Ramos (cell line): ENCODE measurements at regions not wholly inside any gene's neighbourhood (a gene's known extent, or its start where the extent isn't known, plus 50 kb on each side); places are given as distances from the start of the nearest gene placed in this dataset.

Experiments used
- in situ Hi-C: fragments of 300-500 bp; cut with MboI; formaldehyde crosslinking; loops from one replicate; pipeline ENCODE4 v1.14.3; 2022; ENCODE audit warnings: low sequenced_read_pairs; ENCODE audit not compliant: unreplicated experiment

- in situ Hi-C loops, result no loop called here
Measured at GRCh38 chr14:55957950-55958349, 160.3 kb upstream of the PELI2 start.

DNA sequence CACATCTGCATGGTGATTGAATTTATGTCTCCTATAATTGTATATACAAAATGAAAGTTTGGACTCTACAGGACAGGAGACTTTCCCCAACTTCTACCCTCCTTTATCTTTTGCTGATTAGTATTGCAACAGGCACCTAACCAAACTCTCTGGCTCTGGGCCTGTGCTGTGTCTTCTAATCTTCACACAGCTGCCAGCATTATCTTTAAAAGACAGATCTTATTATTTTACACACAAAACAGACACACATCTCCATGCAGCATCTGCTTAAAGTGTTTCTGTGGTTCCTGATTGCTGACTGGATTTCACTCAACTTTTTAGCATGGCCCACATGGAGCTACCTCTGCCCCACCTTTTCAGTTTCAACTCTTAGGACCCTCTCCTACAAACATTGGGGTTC, 154.9 kb upstream of the PELI2 start:
- in situ Hi-C loops, result no loop called here

DNA sequence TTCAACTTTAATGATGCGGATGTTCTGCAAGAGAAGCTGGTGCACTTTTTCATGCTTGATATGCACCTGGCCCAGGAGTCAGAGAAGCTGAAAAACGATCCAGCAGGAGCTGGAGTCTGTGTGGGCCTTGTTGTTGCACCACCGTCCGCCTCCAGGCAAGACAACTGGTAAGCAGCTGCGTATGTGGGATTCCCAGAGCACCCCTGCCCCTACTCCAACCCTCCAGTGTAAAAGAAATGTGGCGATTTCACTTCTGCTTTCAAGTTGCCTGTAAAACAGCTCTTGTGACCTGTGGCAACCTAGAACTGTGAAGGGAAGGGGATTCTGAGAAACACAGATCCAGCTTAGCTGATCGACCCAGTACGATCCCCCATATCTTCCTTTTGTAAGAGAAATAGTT, 154.1 kb upstream of the PELI2 start:
- in situ Hi-C loops, result no loop called here

DNA sequence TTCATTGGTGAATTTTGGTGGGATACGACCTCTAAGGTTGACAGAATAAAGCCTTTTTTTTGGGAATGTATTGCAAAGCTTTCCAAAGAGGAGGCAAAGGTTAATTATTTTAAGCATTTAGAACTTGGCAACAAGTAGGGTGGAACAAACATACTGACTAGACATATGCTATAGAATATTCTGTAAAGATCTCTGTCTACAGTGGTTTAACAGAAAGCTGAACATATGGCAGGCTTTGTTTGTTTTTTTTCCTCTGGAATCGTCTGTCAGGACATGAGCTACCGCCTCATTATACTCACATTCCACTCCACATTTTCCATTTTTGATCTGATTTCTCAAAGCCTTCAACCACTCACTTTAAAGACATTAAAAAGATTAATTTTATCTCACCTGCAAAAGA, 153.4 kb upstream of the PELI2 start:
- in situ Hi-C loops, result no loop called here

- in situ Hi-C loops, result no loop called here
Measured at GRCh38 chr14:55965851-55966250, 152.4 kb upstream of the PELI2 start.

- in situ Hi-C loops, result no loop called here
Measured at GRCh38 chr14:55968741-55969140, 149.5 kb upstream of the PELI2 start.

- in situ Hi-C loops, result no loop called here
Measured at GRCh38 chr14:55973285-55973800, 144.9 kb upstream of the PELI2 start.

GRCh38 chr14:55973911-55974630, 144.1 kb upstream of the PELI2 start:
- in situ Hi-C loops, result no loop called here

- in situ Hi-C loops, result no loop called here
Measured at GRCh38 chr14:55975281-55975910, 142.8 kb upstream of the PELI2 start.

GRCh38 chr14:55976219-55976618, 142.0 kb upstream of the PELI2 start:
- in situ Hi-C loops, result no loop called here

GRCh38 chr14:55976655-55977054, 141.6 kb upstream of the PELI2 start:
- in situ Hi-C loops, result no loop called here

- in situ Hi-C loops, result no loop called here
Measured at GRCh38 chr14:55977392-55978150, 140.6 kb upstream of the PELI2 start.

- in situ Hi-C loops, result no loop called here
Measured at GRCh38 chr14:55979096-55979495, 139.1 kb upstream of the PELI2 start.

GRCh38 chr14:55979781-55980180, 138.4 kb upstream of the PELI2 start:
- in situ Hi-C loops, result no loop called here

DNA sequence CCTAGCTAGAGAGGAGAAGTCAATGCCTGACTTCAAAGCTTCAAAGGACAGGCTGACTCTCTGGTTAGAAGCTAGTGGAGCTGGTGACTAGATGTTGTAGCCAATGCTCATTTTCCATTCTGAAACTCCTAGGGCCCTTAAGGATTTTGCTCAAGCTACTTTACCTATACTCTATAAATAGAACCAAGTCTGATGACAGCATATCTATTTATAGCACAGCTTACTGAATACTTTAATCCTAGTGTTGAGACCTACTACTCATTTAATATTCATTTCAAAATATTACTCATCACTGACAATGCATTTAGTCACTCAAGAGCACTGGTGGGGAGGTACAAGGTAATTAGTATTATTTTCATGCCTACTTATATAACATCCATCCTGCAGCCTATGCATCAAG, 137.2 kb upstream of the PELI2 start:
- in situ Hi-C loops, result no loop called here

- in situ Hi-C loops, result no loop called here
Measured at GRCh38 chr14:55986069-55986468, 132.1 kb upstream of the PELI2 start.

- in situ Hi-C loops, result no loop called here
Measured at GRCh38 chr14:56000846-56001245, 117.4 kb upstream of the PELI2 start.

DNA sequence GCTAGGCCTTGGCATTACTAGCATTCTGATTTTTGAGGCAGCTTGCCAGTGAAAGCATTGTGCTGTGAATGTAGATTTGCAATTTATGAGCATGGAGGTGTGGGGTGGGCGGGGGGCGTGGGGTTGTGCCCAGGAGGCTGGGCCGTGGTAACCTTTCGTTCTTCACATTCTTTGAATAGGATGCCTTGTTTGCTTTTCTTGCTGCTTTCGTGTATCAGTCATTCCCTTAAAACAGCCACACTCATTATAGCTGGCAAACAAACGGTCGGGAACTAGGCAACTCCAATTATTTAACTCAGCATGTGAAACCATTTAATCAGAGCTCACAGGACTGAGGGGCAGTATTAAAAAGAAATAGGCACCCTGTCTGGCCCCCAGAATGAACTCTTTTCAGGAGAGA, 115.9 kb upstream of the PELI2 start:
- in situ Hi-C loops, result no loop called here

- in situ Hi-C loops, result no loop called here
Measured at GRCh38 chr14:56002876-56003625, 115.2 kb upstream of the PELI2 start.

DNA sequence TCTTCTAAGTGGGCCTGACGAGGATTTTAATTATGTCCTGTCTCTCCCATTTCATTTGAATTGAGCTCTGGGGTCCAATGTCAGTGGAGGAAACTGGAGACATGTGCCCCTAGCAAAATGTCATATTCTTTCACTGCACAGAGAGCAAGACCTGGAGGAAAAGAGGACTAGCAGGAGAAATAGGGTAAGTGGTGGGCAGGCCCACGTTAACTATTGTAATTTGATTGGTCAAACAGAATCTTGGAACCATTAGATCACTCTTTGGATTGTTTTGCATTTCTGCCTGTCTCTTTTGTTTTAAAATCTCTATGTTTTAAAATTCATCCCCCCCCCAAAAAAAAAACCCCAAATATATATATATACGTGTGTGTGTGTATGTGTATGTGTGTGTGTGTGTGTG, 113.9 kb upstream of the PELI2 start:
- in situ Hi-C loops, result no loop called here

DNA sequence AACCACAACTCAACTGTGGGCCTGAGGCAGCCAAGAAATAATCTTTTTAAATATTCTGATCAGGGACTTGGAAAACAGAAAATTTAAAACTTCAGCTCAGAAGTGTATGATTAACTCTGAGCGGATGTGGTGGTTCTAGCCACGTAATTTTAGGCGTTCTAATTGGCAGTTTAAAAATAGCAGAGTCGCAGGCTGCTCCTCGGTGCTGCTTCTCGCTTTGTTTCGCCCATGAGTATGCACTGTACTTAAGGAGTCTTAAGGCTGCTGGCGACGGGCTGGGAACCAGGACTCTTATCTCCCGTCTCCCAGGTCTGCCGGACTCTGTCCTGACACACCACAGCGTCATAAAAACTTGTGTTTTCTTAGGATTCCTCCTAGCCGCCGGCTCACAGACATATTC, 113.4 kb upstream of the PELI2 start:
- in situ Hi-C loops, result no loop called here
